Epithelial cell of esophagus (primary cell): ENCODE measurements at regions not wholly inside any gene's neighbourhood (a gene's known extent, or its start where the extent isn't known, plus 50 kb on each side); places are given as distances from the start of the nearest gene placed in this dataset.
A peak's percentile ranks its signal among the peaks of the same experiment; 100 is the strongest.

ENCODE experiments used
- DNase-seq: peaks from one replicate; pipeline ENCODE4 v3.0.0; 2010; ENCODE audit warnings: low read depth
- H3K4me3 ChIP-seq: 2 replicates; pipeline ENCODE4 v1.5.1; 2011; ENCODE audit warnings: mild to moderate bottlenecking, low read length, control low read depth
- CTCF ChIP-seq: IDR thresholded peaks from 2 replicates; pipeline ENCODE4 v1.5.1; 2011; ENCODE audit warnings: low read depth, mild to moderate bottlenecking, low read length, control low read depth, inconsistent platforms; ENCODE audit not compliant: insufficient read depth; ENCODE audit errors: missing control alignments

- TF ChIP-seq CTCF = no peak
- no peak overlapping the region for H3K4me3 ChIP-seq
- DNase-seq = peak; percentile 75
Observed at GRCh38 chr1:87219626-87220025, 109.1 kb upstream of the LMO4 start.

GRCh38 chr1:87220993-87221392 is 107.7 kb upstream of the LMO4 start:
- no peak for TF ChIP-seq CTCF
- no peak overlapping the region for H3K4me3 ChIP-seq
- peak; percentile 79 for DNase-seq

- no peak for TF ChIP-seq CTCF
- no peak overlapping the region for H3K4me3 ChIP-seq
Observed at GRCh38 chr1:87224201-87224600, 104.5 kb upstream of the LMO4 start.

GRCh38 chr1:87225171-87225570 is 103.5 kb upstream of the LMO4 start:
- DNase-seq = no peak
- no peak overlapping the region for H3K4me3 ChIP-seq
- no peak for TF ChIP-seq CTCF

More at GRCh38 chr1:87224201-87224600, 104.5 kb upstream of the LMO4 start:
- DNase-seq = peak; percentile 98

- peak; percentile 95 for DNase-seq
- TF ChIP-seq CTCF = no peak
- no peak overlapping the region for H3K4me3 ChIP-seq
Observed at GRCh38 chr1:87226341-87226760, 102.3 kb upstream of the LMO4 start.

GRCh38 chr1:87227651-87228050 is 101.0 kb upstream of the LMO4 start:
- TF ChIP-seq CTCF = no peak

GRCh38 chr1:87230501-87230900 is 98.2 kb upstream of the LMO4 start:
- H3K4me3 ChIP-seq = no peak overlapping the region
- DNase-seq = no peak
- TF ChIP-seq CTCF = no peak

More at GRCh38 chr1:87227651-87228050, 101.0 kb upstream of the LMO4 start:
- no peak overlapping the region for H3K4me3 ChIP-seq
- DNase-seq = no peak
